HG03521 (cell line): ENCODE measurements at regions not wholly inside any gene's neighbourhood (a gene's known extent, or its start where the extent isn't known, plus 50 kb on each side); places are given as distances from the start of the nearest gene placed in this dataset.

Experiments used
- ATAC-seq: cut with Tn5 transposase; IDR thresholded peaks from one replicate; pipeline ENCODE4 v1.9.1; 2021; ENCODE audit warnings: mild to moderate bottlenecking, moderate library complexity; ENCODE audit not compliant: unreplicated experiment

DNA sequence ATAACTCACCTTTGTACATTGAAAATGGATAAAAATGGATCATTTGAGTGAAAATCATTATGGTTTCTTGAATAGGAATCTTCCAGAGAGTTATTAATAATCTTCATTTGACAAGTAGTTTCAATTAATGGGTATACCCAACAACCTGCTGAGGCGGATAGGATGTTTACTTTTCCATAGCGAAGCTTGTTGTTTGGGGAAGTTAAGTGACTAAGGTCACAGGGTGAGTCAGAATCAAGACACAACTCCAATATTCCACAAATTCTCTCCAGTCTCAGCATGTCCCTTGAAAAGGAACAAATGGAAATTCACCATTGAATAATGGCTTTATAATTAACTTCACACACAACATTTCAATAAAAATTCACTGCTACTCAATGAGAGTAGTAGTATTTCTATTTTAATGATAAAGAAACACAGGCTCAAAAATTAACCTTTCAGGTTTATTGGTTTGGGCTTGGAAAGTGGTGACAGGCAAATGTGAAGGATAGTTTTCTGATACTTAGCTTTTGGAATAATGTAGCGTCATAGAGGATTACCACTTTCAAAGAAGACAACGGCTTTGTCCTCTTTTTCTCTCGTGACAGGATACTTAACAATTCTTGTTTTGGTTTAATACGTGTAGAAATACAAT is 211.3 kb downstream of the GPD2 start:
- no peak for ATAC-seq

DNA sequence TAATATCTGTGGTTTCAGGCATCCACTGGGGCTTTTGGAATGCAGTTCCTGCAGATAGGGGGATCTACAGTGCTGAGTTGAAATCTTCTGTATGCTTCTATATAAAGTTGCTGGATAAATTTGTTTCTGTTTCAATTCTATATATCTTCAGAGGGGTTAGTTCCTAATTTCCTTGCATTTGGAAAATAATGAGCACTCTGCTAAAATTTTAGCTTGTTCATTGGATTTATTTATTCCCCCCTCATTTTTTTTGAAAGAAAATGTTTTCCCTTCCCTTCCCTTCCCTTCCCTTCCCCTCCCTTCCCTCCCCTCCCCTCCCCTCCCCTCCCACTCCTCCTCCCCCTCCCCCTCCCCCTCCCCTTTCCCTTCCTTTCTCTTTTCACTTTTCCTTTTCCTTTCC is 212.3 kb downstream of the GPD2 start:
- ATAC-seq = no peak

DNA sequence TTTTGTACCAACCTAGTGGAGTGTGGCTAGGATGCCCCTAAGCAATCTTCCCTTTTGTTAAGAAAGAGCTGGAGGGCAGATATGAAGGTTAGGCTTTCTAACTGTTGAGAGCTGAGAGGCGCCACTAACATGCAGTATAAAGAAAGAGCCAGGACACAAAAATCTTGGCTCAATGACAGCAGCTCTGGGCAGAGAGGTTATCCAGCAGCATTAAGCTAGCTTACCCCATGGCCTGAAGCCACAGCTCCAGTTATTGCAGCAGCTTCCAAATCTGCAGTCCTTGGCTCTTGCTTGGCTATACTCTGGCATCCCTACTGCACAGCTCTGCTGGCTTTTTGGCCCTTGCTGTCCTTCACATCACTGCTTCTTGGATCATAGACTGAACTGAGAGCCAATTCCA is 213.4 kb downstream of the GPD2 start:
- no peak for ATAC-seq

DNA sequence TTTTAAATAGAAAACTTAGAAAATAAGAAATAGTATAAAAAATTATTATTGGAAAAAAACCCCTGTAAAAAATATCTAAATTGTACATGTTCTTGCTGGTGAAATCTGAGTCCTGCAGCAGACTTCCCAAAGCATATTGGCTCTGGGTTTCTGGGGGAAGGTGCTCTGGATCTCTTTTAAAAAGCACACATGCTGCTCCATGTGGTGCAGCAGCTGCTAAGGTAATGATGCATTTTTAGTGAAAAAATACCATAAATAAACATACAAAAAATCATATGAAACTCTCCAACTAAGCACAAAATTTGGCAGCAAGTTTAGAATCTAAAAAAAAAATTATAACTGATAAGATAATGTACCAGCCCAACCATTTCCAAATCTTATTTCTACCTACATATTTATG is 216.5 kb downstream of the GPD2 start:
- ATAC-seq = no peak

DNA sequence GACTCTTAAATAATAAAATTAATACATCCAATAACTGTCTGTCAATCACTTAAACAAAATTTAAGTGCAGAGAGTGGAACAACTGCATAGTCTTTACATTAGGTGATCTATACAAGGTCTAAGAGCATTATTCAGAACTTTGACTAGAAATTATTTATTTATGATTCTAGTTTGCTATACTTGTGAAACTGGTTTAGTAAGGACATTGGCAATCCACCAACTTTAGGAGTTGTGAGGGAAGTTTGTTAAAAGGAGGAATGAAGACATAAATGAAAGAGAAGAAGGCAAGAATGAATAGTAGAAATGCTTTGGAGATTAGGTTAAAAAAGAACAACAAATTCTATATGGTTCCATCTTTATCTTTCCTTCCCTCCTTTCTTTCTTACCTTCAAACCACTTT is 217.5 kb downstream of the GPD2 start:
- no peak for ATAC-seq

DNA sequence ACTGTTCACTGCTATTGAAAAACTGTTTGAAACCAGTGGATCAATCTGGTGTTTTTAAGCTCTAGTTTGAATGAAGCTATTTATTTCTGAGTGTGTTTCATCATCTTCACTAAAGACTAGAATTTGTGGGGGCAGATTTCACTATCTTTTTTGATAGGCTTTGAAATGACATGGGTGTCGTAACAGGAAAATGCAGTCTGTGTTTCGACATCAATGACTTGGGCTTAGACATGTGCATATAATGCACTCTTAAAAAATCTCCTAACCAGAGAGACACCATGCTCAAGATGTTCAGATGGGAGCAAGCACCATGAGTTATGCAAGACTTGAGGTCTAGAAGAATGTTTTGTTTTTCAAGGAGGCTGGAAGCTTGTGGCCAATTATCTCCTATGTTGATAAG is 221.6 kb downstream of the GPD2 start:
- ATAC-seq = no peak

DNA sequence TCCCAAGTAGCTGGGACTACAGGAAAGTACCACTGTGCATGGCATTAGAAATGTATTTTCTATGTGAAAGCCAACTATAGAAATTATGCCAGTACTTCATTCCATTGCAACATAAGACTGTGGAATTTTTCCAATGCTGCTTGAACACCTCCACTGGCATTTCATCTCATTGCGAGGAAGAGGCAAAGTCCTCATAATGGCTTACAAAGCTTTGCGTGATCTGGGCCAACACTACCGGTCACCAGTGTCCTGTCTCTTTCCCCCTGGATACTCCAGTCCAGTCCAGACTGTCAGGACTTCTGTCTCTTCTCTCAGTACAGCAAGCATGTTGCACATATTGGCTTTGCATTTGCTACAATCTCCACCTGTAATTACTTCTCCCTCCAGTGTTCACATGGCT is 223.5 kb downstream of the GPD2 start:
- ATAC-seq = no peak

DNA sequence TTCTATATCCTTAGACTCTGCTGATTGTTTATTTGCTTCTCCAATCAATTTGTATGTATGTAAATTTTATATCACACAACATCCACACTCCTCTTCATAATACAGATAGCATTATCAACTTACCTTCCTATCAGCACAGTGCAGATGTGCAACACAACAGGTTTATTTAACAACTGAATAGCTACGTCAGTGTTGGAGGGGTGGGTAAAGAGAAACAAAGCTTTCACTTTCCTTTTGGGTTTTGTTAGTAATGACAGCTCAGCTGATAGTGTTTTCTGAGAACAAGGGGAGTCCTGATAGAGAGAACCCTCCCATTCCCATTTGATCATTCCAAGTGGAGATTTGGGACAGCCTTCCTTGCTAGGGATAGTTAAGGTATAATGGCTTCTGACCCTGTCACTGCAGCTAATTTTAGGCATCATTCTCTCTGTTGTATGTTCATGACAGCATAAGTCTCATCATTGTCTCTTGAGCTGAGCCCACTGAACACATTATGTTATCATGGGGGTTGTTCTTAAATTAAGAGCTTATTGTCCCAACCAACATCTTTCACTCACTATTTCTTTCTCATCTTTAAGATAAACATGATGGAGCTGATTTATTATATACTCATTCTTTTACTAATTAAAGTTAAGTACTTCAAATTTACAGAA is 227.7 kb downstream of the GPD2 start:
- peak; percentile 51 for ATAC-seq

DNA sequence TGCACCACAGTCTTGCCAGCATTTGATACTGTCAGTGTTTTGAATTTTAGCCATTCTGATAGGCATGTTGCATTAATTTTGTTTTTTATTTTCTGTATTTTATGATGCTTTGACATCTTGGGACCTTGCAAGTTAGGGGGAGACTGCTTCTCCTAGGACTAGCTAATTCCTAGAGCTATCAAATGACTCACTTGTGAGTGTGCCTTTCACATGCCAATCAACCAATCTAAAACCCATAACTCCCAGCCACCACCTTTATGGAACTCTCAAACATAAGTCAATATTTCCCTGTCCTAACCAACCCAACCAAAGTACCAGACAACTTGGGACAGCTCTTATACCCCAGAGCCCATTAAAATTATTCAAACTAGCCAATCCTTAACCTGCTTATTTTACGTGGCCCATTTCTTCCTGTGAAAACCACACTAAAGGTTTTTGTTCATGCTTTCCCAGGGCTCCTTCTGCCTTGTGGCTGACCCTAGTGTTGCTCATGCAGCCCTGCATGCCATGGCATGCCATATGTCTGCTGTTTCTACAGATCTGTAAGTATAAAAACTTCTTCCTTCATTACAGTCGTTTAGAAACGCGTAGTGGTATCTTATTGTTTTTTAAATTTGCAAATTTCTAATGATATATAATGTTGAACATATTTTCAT is 230.1 kb downstream of the GPD2 start:
- ATAC-seq = no peak

DNA sequence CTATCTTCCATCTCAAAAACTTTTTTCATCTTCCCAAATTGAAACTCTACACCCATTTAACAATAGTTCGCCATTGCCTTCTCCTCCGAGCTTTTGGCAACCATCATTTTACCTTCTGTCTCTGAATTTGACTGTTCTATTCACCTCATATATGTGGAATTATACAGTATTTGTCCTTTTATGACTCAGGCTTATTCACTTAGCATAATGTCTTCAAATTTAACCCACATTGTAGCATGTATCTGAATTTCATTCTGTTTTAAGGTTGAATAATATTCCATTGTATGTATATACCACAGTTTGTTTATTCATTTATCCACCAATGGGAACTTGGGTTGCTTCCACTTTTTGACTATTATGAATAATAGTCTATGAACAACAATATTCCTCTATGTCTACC is 233.9 kb downstream of the GPD2 start:
- no peak for ATAC-seq

DNA sequence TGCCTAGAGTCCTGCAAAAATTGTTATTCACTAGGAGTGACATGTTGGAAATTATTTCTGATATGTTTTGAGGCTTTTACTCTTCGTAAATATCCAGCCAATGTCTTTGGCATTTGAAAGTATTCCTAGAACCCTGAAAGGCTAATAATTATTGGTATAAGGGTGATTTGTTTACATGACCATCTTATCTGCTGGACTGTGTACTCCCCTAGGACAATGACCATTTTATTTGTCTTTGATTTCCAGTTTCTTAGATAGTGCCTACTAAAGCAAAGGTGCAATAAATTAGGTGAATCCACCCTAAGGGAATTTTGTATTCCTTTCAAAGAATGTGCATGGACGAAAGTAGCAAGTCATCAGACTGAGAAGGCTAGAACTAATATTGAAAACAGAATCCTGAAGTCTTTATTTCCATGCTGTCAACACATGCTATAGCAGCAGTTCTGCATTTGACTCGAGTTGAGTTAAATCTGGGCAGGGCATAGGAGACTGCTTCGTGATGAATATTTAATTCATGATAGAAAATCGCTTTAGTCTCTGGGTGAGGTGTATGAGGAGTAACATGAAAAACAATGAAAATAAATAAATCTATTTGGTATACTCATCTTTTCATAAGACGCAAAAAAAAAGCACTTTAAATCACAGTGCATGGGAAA is 235.7 kb downstream of the GPD2 start:
- ATAC-seq = no peak

DNA sequence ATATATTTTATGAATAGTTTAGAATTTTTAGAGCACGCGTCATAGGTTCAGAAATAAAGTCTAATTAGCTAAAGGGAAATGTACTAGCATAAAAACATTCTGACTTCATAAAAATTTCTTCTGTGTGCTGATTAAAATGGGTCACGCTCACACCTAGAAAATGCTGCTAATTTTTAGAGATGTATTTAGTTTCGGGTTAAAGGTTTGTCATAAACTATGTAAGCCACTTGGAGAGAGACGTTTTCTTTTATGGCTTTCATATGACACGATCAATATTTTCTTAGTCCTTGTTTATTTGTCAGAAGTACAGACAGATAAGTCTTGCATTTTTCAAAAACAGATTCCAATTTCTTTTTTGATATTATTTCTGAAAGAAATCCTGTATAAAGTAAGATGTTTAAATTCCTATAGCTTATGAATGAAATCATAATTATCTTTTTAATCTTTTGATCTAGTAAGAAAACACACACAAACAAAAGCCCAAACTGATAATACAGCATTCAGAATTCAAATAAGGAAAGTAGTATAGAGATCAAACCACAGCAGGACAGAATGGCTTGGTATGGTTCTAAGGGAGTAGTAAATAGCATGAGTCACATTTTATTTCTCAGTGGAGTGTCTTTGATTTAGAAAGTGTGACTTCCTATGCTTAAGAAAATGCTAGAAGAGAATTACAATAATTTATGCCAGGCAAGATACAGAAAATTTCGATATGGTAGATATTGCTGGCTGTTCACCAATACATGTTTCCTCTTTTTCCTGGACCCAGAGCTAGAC is 236.6 kb downstream of the GPD2 start:
- ATAC-seq = no peak

DNA sequence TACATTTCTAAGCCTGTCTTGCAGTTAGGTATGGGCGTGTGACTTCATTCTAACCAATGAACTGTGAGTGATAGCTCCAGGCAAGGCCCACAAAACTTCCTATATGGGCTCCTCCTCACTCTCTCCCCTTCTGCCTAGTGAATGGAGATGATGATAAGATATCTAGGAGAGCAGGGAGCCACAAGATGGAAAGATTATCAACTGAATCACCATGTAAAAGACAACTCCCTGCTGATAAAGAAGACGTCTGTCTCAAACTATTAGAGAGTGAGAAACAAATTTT is 237.1 kb downstream of the GPD2 start:
- ATAC-seq = no peak

DNA sequence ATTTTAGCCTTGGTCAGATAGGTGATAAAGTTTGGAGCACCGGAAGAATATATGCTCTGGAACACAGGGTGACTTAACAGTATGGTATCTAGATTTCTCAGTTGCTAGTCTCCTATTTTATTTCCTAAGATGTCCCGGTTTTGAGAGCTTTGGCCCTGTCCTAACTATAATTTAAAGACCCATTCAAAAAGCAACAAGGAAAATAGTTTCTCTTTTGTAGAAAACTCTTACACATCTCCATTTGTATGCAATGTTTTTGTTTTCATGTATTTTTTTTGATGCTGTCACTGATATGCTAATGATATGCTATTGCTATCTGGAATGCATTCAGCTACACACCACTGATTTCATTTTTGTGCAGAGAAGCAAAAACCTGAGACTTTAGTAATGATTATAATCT is 237.8 kb downstream of the GPD2 start:
- no peak for ATAC-seq

DNA sequence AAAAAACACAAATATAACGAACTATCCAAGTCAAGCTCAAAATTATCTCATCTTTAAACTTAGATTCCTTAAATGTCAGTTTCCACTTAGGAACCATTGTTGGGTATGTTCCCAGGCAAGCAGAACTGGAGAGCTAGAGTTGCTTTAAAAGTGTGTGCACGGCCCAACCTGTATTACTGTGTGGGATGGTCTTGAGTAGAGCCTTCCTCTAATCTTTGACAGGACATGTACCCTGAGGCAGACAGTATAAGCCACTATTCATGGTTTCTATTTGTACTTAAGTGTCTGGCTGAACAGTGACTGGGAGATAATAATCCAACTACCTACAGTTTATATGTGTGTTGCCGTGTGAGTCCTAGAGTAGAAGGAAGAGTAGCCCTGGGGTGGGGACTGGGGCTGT is 239.7 kb downstream of the GPD2 start:
- no peak for ATAC-seq

DNA sequence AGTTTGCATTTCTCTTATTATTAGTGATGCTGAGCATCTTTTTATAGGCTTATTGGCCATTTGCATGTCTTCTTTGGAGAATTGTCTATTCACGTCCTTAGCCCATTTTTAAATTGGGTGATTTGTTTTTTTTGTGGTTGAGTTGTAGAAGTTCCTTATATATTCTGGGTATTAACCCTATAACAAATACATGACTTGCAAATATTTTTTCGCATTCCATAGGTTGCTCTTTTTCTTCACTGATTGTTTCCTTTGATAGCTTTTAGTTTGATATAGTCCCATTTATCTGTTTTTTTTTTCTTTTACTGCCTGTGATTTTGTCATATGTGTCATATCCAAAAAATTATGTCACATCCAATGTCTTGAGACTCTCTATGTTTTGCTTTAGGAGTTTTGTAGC is 243.6 kb downstream of the GPD2 start:
- no peak for ATAC-seq

DNA sequence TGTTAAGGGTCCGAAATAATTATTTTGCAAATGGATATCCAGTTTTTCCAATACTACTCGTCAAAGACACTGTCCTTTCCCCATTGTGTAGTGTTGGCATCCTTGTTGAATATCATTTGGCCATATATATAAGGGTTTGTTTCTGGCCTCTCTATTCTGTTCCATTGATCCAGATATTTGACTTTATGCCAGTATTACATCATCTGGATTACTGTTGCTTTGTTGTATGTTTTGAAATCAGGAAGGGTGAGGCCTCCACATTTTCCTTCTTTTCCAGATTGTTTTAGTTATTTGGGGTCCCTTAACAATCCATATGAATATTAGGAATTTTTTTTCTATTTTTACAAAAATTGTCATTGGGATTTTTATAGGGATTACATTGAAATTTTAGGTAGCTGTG is 244.1 kb downstream of the GPD2 start:
- no peak for ATAC-seq

DNA sequence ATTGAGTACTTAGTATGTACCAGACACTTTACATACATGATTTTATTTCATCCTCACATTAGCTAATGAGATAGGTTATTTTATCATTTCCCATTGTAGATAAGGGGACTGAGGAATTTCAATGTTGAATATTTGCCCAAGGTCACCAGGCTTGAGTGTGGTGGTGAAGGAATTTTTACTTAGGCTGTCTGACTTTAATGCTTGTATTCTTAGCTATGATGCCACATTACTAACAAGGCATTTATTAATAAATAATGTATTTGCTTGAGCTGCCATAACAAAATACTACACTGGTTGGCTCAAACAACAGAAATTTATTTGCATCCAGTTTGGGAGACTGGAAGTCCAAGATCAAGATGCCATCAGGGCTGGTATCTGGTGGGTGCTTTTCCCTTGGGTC is 250.9 kb downstream of the GPD2 start:
- ATAC-seq = no peak

DNA sequence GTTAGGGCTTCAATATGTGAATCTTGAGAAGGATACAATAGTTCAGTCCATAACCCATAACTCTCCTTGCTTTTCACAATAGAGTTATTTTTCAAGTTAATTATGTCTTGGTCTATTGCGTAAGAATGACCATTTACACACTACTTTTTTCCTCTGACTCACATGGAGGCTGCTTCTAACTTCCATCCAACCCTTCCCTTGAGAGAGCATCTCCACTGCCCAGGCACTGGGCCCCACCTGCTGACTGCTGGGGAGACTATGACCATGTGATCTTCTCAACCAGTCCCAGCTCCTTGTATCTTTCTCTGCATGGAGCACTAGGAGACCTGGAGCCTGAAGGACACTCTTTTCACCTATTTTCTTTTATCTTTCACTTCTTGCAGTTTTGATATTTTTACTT is 251.5 kb downstream of the GPD2 start:
- ATAC-seq = no peak

DNA sequence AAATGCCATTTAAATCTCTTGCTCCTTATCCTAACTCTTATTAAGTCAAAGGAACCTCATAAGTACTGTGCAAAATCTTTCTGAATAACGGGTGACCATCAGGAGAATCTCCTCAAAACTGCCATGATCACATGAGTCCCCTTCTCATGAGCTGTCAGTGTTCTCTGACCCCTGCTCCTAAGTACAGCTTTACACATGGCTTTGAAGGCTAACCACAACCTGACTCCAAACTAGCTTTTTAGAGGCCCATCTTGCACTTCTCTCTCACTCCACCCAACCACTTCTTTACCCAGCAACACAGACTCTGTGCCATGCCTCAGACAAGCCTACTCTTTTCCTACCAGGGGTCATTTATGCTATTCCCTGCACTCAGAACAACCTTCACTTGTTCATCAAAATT is 253.8 kb downstream of the GPD2 start:
- no peak for ATAC-seq

DNA sequence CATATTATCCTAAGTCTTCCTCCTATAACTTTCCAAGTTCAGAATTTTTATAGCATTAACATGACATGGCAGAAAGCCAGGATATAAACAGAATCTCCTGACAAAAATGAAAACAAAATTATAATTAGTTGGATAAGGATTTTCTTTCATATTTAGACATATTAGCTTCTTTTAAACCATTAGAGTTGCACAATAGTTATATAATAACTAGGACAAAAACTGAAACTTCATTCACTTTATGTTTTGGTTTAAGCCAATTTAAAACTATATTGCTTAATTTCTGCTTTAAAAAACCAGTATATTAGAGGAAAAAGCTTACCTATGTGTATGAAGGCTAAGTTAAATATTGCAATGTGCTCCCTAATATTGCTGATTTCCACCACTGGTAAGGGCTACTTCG is 254.8 kb downstream of the GPD2 start:
- ATAC-seq = no peak

DNA sequence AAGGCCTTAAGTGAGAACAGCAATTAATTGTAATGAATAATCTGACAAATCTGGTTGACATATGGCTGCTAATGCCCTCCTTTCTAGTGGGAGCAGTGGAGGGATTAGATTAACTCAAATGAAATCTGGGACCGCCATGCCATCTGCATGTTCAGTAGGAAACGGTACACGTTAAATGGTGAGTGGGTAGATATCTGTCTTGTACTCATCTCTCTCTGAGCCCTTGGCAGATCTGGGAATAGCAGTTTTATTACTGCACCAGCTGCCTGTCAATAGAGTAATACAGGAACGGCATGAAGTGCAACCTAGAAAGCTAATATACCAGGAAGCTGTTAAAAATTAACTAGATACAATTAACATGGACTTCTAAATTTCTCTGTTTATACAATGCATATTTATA is 258.8 kb downstream of the GPD2 start:
- no peak for ATAC-seq
